Body of pancreas (tissue), 4 donors: ENCODE measurements at regions not wholly inside any gene's neighbourhood (a gene's known extent, or its start where the extent isn't known, plus 50 kb on each side); places are given as distances from the start of the nearest gene placed in this dataset.

Experiments used
- ATAC-seq: fragments of 150-250 bp; one replicate; pipeline ENCODE4 v1.9.1; 2016
- DNase-seq, 4 donors: peaks; one replicate each; pipeline ENCODE4 v3.0.0-alpha.2; 2019
- H3K27ac ChIP-seq, 4 donors: fragments of 200-600 bp; sonication (generic); 1 replicate in 3 of 4; 2 replicates in 1 of 4; pipeline versions ENCODE4 v1.5.1 to v1.6.1; 2016 to 2019; ENCODE audit warnings: mild to moderate bottlenecking in 1 of 4, mixed read lengths in 1 of 4, moderate library complexity in 1 of 4
- H3K27me3 ChIP-seq, 2 donors: fragments of 200-600 bp; sonication (generic); one replicate each; pipeline ENCODE4 v1.6.0; 2016; ENCODE audit warnings: mild to moderate bottlenecking in 1 of 2
- H3K36me3 ChIP-seq, 2 donors: fragments of 200-600 bp; sonication (generic); replicated peaks in 1 of 2; 2 replicates each; pipeline ENCODE4 v1.5.1; 2016; ENCODE audit warnings: low read depth in 2 of 2; ENCODE audit not compliant: insufficient read depth in 1 of 2
- H3K4me1 ChIP-seq: fragments of 200-600 bp; sonication (generic); one replicate; pipeline ENCODE4 v1.6.0; 2016
- H3K4me3 ChIP-seq, 2 donors: fragments of 200-600 bp; sonication (generic); 1 replicate in 1 of 2; 2 replicates in 1 of 2; pipeline ENCODE4 v1.5.1; 2016 to 2019
- H3K9me3 ChIP-seq, 3 donors: fragments of 200-600 bp; sonication (generic); 1 replicate in 2 of 3; 2 replicates in 1 of 3; pipeline ENCODE4 v1.5.1; 2016
- POLR2A ChIP-seq, 3 donors: fragments of 450-650 bp; IDR thresholded peaks; one replicate each; pipeline ENCODE4 v1.6.1; 2016; ENCODE audit warnings: antibody characterized with exemption in 3 of 3, mild to moderate bottlenecking in 2 of 3
- WGBS, 2 donors: methylation state at CpG; one replicate each; pipeline ENCODE4 v1.1.5; 2017; 5-methylcytosine and 5-hydroxymethylcytosine counted together
- intact Hi-C: fragments of 100-400 bp; cut with DNase I; formaldehyde crosslinking; loops from one replicate; pipeline ENCODE4 v1.15.1; 2023
- TF ChIP-seq, protein P1 (sequence below), 7 experiments: fragments of 450-650 bp in 4 of 7; fragments of 200-600 bp in 3 of 7; sonication (generic) in 3 of 7; IDR thresholded peaks; one replicate each; pipeline ENCODE4 v1.5.1; 2016 to 2019; ENCODE audit warnings: antibody characterized with exemption in 7 of 7

DNA sequence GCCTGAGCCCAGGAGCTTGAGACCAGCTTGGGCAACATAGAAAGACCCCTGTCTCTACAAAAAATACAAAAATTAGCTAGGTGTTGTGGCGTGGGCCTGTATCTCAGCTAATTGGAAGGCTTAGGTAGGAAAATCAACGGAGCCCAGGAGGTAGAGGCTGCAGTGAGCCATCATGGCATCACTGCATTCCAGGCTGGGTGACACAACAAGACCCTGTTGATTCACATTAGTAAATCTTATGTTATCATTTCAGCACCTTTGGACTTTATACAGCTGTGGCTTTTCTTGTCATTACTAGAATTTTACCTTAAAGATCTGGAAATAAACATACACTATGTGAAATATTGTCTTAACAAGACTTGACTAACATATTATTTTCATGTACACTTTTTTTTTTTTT, 185.0 kb downstream of the ZNF608 start:
- Histone ChIP-seq H3K4me3 (no peak overlapping the region), H3K27me3 (no peaks in the 10 kb centered on the region), H3K27ac (no peak overlapping the region), H3K9me3 (no peaks in the 10 kb centered on the region), H3K4me1 (no peaks in the 10 kb centered on the region), H3K36me3 (no peaks in the 10 kb centered on the region)
- no peak for ATAC-seq
- TF ChIP-seq, protein P1, sequence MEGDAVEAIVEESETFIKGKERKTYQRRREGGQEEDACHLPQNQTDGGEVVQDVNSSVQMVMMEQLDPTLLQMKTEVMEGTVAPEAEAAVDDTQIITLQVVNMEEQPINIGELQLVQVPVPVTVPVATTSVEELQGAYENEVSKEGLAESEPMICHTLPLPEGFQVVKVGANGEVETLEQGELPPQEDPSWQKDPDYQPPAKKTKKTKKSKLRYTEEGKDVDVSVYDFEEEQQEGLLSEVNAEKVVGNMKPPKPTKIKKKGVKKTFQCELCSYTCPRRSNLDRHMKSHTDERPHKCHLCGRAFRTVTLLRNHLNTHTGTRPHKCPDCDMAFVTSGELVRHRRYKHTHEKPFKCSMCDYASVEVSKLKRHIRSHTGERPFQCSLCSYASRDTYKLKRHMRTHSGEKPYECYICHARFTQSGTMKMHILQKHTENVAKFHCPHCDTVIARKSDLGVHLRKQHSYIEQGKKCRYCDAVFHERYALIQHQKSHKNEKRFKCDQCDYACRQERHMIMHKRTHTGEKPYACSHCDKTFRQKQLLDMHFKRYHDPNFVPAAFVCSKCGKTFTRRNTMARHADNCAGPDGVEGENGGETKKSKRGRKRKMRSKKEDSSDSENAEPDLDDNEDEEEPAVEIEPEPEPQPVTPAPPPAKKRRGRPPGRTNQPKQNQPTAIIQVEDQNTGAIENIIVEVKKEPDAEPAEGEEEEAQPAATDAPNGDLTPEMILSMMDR (IDR thresholded peaks at IDR 0.05), result no peak
- no peak for TF ChIP-seq POLR2A (IDR thresholded peaks at IDR 0.05)
- intact Hi-C loops, result no loop called here
- WGBS, 2 donors, result 89 to 100% methylated on average over 2 of the region's 2 CpGs
- DNase-seq, result no peak

DNA sequence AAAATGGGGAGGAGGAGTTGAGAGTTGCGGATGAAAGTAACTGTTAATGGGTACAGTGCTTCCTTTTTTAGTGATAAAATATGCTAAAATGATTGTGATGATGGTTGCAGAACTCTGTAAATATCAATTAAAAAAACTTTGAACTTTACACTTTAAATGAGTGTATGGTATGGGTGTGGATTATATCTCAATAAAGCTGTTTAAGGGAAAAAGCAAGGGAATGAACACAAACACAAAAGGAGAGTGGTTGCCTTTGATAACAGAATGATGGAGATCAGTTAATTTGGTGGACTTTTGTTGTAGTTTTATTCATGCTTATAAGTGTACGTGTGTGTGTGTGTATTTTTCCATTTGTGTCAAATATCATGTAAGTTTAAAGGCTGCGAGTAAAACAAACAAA, 186.1 kb downstream of the ZNF608 start:
- WGBS, 2 donors, result 73 to 79% methylated on average over 3 of the region's 3 CpGs
- Histone ChIP-seq H3K27me3 (no peaks in the 10 kb centered on the region), H3K4me1 (no peaks in the 10 kb centered on the region), H3K4me3 (no peak overlapping the region), H3K9me3 (no peaks in the 10 kb centered on the region), H3K36me3 (no peaks in the 10 kb centered on the region), H3K27ac (no peak overlapping the region)
- DNase-seq (no peak), ATAC-seq (no peak)
- intact Hi-C loops, result no loop called here
- no peak for TF ChIP-seq POLR2A (IDR thresholded peaks at IDR 0.05)
- TF ChIP-seq, protein P1 (IDR thresholded peaks at IDR 0.05), result no peak

DNA sequence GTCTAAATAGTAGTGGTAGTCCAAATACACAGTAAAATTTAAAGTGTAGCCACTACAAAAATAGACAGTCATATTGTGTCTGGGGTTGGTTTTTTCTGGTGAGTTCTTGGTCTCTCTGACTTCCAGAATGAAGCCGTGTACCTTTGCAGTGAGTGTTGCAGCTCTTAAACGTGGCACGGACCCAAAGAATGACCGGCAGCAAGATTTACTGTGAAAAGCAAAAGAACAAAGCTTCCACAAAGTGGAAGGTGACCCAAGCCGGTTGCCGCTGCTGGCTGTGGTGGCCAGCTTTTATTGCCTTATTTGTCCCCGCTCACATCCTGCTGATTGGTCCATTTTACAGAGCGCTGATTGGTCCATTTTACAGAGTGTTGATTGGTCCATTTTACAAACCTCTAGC, 188.7 kb downstream of the ZNF608 start:
- no peaks in the 10 kb centered on the region for H3K27me3 ChIP-seq
- WGBS, 2 donors, result 93 to 94% methylated on average over 8 of the region's 8 CpGs
- H3K4me3 ChIP-seq, result no peak overlapping the region
- intact Hi-C loops, result no loop called here
- H3K36me3 ChIP-seq, result no peaks in the 10 kb centered on the region
- no peaks in the 10 kb centered on the region for H3K4me1 ChIP-seq
- DNase-seq (no peak), ATAC-seq (no peak)
- H3K9me3 ChIP-seq, result no peaks in the 10 kb centered on the region
- no peak for TF ChIP-seq POLR2A (IDR thresholded peaks at IDR 0.05)
- TF ChIP-seq, protein P1 (IDR thresholded peaks at IDR 0.05), result no peak
- no peak overlapping the region for H3K27ac ChIP-seq

DNA sequence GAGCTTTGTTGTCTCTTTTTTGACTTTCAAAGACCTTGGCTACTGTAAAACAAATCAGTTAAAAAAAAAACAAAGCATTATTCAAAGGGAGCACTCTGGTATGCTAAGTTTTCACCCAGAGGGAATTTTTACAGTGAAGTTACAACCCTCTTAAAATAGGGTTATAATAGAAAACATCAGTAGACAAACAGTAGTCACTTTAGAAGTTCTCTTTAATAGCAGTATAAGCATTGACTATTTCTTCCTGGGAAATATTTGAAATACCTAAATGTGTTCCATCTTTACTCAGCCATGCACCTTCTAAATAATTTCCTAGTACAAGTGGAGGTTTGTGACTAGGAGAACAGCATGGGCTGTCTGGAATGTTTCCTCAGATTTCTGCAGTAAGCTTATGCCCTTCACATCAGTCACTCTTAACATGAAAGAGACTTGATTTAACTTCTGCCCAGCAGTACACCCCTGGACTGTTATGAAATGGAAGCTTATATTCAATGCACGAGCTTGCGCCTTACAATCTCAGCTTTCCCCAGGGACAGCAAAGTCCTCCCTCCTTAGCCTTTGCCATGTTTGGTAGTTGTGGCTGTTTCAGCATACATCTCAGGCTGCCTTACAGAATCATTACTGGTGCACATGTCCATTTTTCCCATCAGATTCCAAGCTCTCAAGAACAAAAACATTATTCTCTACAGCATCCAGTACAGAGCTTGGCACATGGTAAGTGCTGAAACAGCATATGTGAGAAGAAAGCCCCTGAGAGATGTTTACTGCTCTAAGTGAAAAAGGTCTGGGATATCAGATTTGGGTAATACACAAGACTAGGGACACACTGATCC, 191.5 kb downstream of the ZNF608 start:
- Histone ChIP-seq H3K4me1 (peaks cover 8% of the 10 kb centered on the region), H3K4me3 (no peak overlapping the region), H3K27me3 (no peaks in the 10 kb centered on the region), H3K27ac (no peak overlapping the region), H3K9me3 (no peaks in the 10 kb centered on the region), H3K36me3 (no peaks in the 10 kb centered on the region)
- 83 to 88% methylated on average over 2 of the region's 2 CpGs for WGBS, 2 donors
- ATAC-seq (no peak), DNase-seq (no peak)
- intact Hi-C loops, result no loop called here
- no peak for TF ChIP-seq POLR2A (IDR thresholded peaks at IDR 0.05)
- TF ChIP-seq, protein P1 (IDR thresholded peaks at IDR 0.05), result no peak

DNA sequence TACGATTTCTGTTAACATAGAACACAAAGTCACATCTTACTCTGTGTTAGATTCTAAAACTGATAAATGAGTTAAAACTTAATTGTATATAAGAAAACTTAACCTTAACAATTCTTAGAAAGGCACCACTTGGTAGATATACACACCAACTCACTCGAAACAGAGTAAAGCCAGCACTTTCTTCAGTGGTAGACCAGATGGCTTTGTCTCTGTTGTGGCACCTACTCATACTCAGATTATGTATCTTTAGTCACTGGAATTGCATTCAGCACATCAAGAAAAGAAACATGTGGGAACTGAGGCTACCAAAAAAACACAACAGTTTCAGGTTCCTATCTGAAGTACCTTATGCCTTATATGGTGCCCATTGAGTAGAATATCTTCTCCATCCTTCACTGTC, 192.5 kb downstream of the ZNF608 start:
- TF ChIP-seq, protein P1 (IDR thresholded peaks at IDR 0.05), result no peak
- TF ChIP-seq POLR2A (IDR thresholded peaks at IDR 0.05), result no peak
- H3K4me3 ChIP-seq, result no peak overlapping the region
- intact Hi-C loops, result no loop called here
- WGBS, 2 donors, result 90 to 91% methylated on average over 2 of the region's 2 CpGs
- no peak overlapping the region for H3K27ac ChIP-seq
- DNase-seq (no peak), ATAC-seq (no peak)
- H3K27me3 ChIP-seq, result no peaks in the 10 kb centered on the region
- H3K36me3 ChIP-seq, result no peaks in the 10 kb centered on the region
- H3K4me1 ChIP-seq, result peaks cover 8% of the 10 kb centered on the region
- H3K9me3 ChIP-seq, result no peaks in the 10 kb centered on the region
